Progenitor cell of endocrine pancreas (in vitro differentiated cells): ENCODE measurements at regions not wholly inside any gene's neighbourhood (a gene's known extent, or its start where the extent isn't known, plus 50 kb on each side); places are given as distances from the start of the nearest gene placed in this dataset.

ENCODE experiments used
- DNase-seq: peaks from one replicate; pipeline ENCODE4 v3.0.0; 2021; ENCODE audit warnings: low spot score; ENCODE audit not compliant: unreplicated experiment
- H3K27ac Mint-ChIP-seq: 2 replicates; pipeline ENCODE4 v1.8.0; 2021; ENCODE audit warnings: mild to moderate bottlenecking, moderate library complexity, mixed read lengths
- H3K27me3 Mint-ChIP-seq: 2 replicates; pipeline ENCODE4 v1.8.0; 2021; ENCODE audit warnings: mixed read lengths
- H3K36me3 Mint-ChIP-seq: 2 replicates; pipeline ENCODE4 v1.8.0; 2022; ENCODE audit warnings: mixed read lengths; ENCODE audit not compliant: insufficient read depth
- H3K4me1 Mint-ChIP-seq: 2 replicates; pipeline ENCODE4 v1.8.0; 2021; ENCODE audit warnings: low read depth, mixed read lengths
- H3K4me3 Mint-ChIP-seq: 2 replicates; pipeline ENCODE4 v1.8.0; 2021; ENCODE audit warnings: low read depth, mild to moderate bottlenecking, moderate library complexity, mixed read lengths
- H3K9me3 Mint-ChIP-seq: 2 replicates; pipeline ENCODE4 v1.8.0; 2021; ENCODE audit warnings: low read depth, mixed read lengths
- CTCF ChIP-seq: fragments of 200-600 bp; sonication (generic); IDR thresholded peaks from one replicate; pipeline ENCODE4 v1.5.0; 2021; ENCODE audit warnings: antibody characterized with exemption, mild to moderate bottlenecking; ENCODE audit not compliant: unreplicated experiment

- Mint-ChIP-seq H3K27me3 (no peaks in the 10 kb centered on the region), H3K9me3 (no peaks in the 10 kb centered on the region), H3K36me3 (no peaks in the 10 kb centered on the region), H3K27ac (no peak overlapping the region), H3K4me1 (no peaks in the 10 kb centered on the region), H3K4me3 (no peak overlapping the region)
- TF ChIP-seq CTCF = no peak
- no peak for DNase-seq
Observed at GRCh38 chr3:135310317-135310716, 515.3 kb downstream of the EPHB1 start.

GRCh38 chr3:135311699-135312098 is 516.6 kb downstream of the EPHB1 start:
- Mint-ChIP-seq H3K27me3 (no peaks in the 10 kb centered on the region), H3K4me1 (no peaks in the 10 kb centered on the region), H3K4me3 (no peak overlapping the region), H3K36me3 (no peaks in the 10 kb centered on the region), H3K27ac (no peak overlapping the region), H3K9me3 (no peaks in the 10 kb centered on the region)
- no peak for TF ChIP-seq CTCF
- no peak for DNase-seq

- Mint-ChIP-seq H3K4me3 (no peak overlapping the region), H3K27me3 (no peaks in the 10 kb centered on the region), H3K36me3 (no peaks in the 10 kb centered on the region), H3K27ac (no peak overlapping the region), H3K4me1 (no peaks in the 10 kb centered on the region), H3K9me3 (no peaks in the 10 kb centered on the region)
- TF ChIP-seq CTCF = no peak
- no peak for DNase-seq
Observed at GRCh38 chr3:135314237-135314636, 519.2 kb downstream of the EPHB1 start.

GRCh38 chr3:135324301-135324700 is 529.2 kb downstream of the EPHB1 start:
- Mint-ChIP-seq H3K27me3 (no peaks in the 10 kb centered on the region), H3K36me3 (no peaks in the 10 kb centered on the region), H3K27ac (no peak overlapping the region), H3K4me1 (no peaks in the 10 kb centered on the region), H3K4me3 (no peak overlapping the region), H3K9me3 (no peaks in the 10 kb centered on the region)
- TF ChIP-seq CTCF = no peak
- no peak for DNase-seq

- no peak overlapping the region for H3K4me3 Mint-ChIP-seq
- no peaks in the 10 kb centered on the region for H3K36me3 Mint-ChIP-seq
- H3K27ac Mint-ChIP-seq = no peak overlapping the region
- H3K9me3 Mint-ChIP-seq = no peaks in the 10 kb centered on the region
- TF ChIP-seq CTCF = no peak
- no peaks in the 10 kb centered on the region for H3K4me1 Mint-ChIP-seq
- no peak for DNase-seq
- no peaks in the 10 kb centered on the region for H3K27me3 Mint-ChIP-seq
Observed at GRCh38 chr3:135325096-135325495, 530.0 kb downstream of the EPHB1 start.
